Smooth muscle cell (in vitro differentiated cells): ENCODE measurements at regions not wholly inside any gene's neighbourhood (a gene's known extent, or its start where the extent isn't known, plus 50 kb on each side); places are given as distances from the start of the nearest gene placed in this dataset.

ENCODE experiments used
- DNase-seq: peaks from one replicate; lab custom pipeline; 2025; ENCODE audit not compliant: unreplicated experiment; lab: John Stamatoyannopoulos, UW
- H2AFZ ChIP-seq: fragments of 200-600 bp; sonication (generic); 2 replicates; pipeline ENCODE4 v1.6.0; 2016; ENCODE audit warnings: antibody characterized with exemption, low read depth, mild to moderate bottlenecking
- H3F3A ChIP-seq: fragments of 200-600 bp; sonication (generic); 2 replicates; pipeline ENCODE4 v1.6.0; 2017; ENCODE audit warnings: antibody characterized with exemption, low read depth
- H3K27ac ChIP-seq: fragments of 200-600 bp; sonication (generic); 2 replicates; pipeline ENCODE4 v1.5.1; 2016; ENCODE audit warnings: low read depth, mild to moderate bottlenecking
- H3K27me3 ChIP-seq: fragments of 200-600 bp; sonication (generic); 2 replicates; pipeline ENCODE4 v1.6.1; 2016; ENCODE audit warnings: low read depth, mild to moderate bottlenecking
- H3K36me3 ChIP-seq: fragments of 200-600 bp; sonication (generic); 2 replicates; pipeline ENCODE4 v1.5.1; 2016; ENCODE audit warnings: low read depth
- H3K4me1 ChIP-seq: fragments of 200-600 bp; sonication (generic); 2 replicates; pipeline ENCODE4 v1.5.1; 2016; ENCODE audit warnings: low read depth
- H3K4me2 ChIP-seq: fragments of 200-600 bp; sonication (generic); 2 replicates; pipeline ENCODE4 v1.6.0; 2016; ENCODE audit warnings: mild to moderate bottlenecking
- H3K4me3 ChIP-seq: fragments of 200-600 bp; sonication (generic); 2 replicates; pipeline ENCODE4 v1.5.1; 2016; ENCODE audit warnings: mild to moderate bottlenecking
- H3K79me2 ChIP-seq: fragments of 200-600 bp; sonication (generic); 2 replicates; pipeline ENCODE4 v1.6.0; 2016; ENCODE audit warnings: low read depth, mild to moderate bottlenecking
- H3K9ac ChIP-seq: fragments of 200-600 bp; sonication (generic); 2 replicates; pipeline ENCODE4 v1.6.0; 2016; ENCODE audit warnings: low read depth
- H3K9me3 ChIP-seq: fragments of 200-600 bp; sonication (generic); replicated peaks from 2 replicates; pipeline ENCODE4 v1.5.1; 2016; ENCODE audit warnings: low read depth
- H4K20me1 ChIP-seq: fragments of 200-600 bp; sonication (generic); 2 replicates; pipeline ENCODE4 v1.6.0; 2016; ENCODE audit warnings: low read depth
- WGBS: methylation state at CpG from one replicate; pipeline ENCODE4 v1.1.7; 2016; ENCODE audit warnings: low lambda C conversion rate; 5-methylcytosine and 5-hydroxymethylcytosine counted together
- TF ChIP-seq, protein P1 (sequence below): fragments of 200-600 bp; sonication (generic); IDR thresholded peaks from 2 replicates; pipeline ENCODE4 v1.5.1; 2017; ENCODE audit warnings: borderline replicate concordance, mild to moderate bottlenecking, antibody characterized with exemption; ENCODE audit not compliant: insufficient read depth, poor library complexity, severe bottlenecking

DNA sequence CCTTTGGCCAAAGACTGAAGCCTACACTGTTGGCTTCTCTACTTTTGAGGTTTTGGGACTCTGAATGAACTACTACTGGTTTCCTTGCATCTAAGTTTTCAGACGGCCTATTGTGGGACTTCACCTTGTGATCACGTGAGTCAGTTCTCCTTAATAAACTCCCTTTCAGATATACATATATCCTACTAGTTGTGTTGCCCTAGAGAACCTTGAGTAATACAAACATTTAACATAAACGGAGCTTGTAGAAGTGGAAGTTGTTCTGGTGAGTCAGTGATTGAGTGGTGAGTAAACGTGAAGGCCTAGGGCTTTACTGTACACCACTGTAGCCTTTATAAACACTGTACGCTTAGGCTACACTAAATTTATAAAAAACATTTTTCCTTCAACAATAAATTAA is 107.2 kb upstream of the CDH2 start:
- H4K20me1 ChIP-seq = no peaks in the 10 kb centered on the region
- no peaks in the 10 kb centered on the region for H3K36me3 ChIP-seq
- no peak overlapping the region for H3K4me2 ChIP-seq
- peak overlapping the region; percentile 80 for H3K27ac ChIP-seq
- H3K27me3 ChIP-seq = no peaks in the 10 kb centered on the region
- TF ChIP-seq, protein P1, sequence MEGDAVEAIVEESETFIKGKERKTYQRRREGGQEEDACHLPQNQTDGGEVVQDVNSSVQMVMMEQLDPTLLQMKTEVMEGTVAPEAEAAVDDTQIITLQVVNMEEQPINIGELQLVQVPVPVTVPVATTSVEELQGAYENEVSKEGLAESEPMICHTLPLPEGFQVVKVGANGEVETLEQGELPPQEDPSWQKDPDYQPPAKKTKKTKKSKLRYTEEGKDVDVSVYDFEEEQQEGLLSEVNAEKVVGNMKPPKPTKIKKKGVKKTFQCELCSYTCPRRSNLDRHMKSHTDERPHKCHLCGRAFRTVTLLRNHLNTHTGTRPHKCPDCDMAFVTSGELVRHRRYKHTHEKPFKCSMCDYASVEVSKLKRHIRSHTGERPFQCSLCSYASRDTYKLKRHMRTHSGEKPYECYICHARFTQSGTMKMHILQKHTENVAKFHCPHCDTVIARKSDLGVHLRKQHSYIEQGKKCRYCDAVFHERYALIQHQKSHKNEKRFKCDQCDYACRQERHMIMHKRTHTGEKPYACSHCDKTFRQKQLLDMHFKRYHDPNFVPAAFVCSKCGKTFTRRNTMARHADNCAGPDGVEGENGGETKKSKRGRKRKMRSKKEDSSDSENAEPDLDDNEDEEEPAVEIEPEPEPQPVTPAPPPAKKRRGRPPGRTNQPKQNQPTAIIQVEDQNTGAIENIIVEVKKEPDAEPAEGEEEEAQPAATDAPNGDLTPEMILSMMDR = no peak
- H3K79me2 ChIP-seq = no peaks in the 10 kb centered on the region
- no peaks in the 10 kb centered on the region for H3K4me1 ChIP-seq
- H3K9me3 ChIP-seq = no peaks in the 10 kb centered on the region
- H2AFZ ChIP-seq = no peak overlapping the region
- DNase-seq = no peak
- H3K9ac ChIP-seq = peak overlapping the region; percentile 19
- no peaks in the 10 kb centered on the region for H3F3A ChIP-seq
- 27% methylated on average over 5 of the region's 5 CpGs for WGBS
- no peak overlapping the region for H3K4me3 ChIP-seq

DNA sequence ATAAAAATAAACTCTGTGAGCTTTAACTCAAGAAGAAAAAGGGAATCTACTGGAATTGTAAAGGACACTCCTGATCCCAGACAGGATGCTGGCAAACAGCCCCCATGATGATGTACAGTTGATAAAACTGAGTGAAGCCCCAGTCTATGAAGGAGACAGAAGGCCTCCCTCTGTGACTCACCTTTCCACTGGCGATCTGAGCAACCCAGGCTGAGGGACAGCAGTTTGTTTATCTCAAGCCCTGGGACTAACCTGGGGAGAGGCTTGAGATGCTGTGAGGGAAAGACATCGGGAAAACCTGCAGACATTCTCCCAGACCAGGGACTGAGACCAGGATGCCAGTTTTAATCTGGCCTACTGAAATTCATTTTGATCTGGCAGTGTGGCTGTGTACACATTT is 104.5 kb upstream of the CDH2 start:
- Histone ChIP-seq H3K9ac (no peak overlapping the region), H3K4me2 (no peak overlapping the region), H3K27me3 (no peaks in the 10 kb centered on the region), H3K4me3 (no peak overlapping the region), H3K4me1 (no peaks in the 10 kb centered on the region), H3F3A (no peaks in the 10 kb centered on the region), H3K79me2 (no peaks in the 10 kb centered on the region), H4K20me1 (no peaks in the 10 kb centered on the region), H3K36me3 (no peaks in the 10 kb centered on the region), H3K9me3 (no peaks in the 10 kb centered on the region), H2AFZ (no peak overlapping the region), H3K27ac (no peak overlapping the region)
- TF ChIP-seq, protein P1 = no peak
- DNase-seq = no peak
- 60% methylated on average over 2 of the region's 2 CpGs for WGBS

DNA sequence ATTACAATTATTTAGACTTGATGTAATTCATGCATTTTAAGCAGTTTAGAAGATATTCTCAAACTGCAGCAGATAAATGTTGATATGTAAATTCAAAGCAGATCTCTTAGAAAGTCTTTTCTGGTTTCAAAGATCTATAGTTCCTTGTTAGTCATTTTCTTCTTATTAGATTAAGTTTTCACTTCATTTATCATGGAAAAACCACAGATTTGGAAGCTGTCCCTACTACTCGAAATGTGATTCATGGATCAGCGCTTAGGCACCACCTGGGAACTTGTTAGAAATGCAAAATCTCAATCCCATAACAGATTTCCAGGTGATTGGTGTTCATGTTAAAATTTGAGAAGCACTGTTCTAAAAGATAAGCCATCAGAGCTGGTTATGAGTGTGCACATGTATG is 92.8 kb upstream of the CDH2 start:
- Histone ChIP-seq H3F3A (no peaks in the 10 kb centered on the region), H3K27ac (no peak overlapping the region), H3K79me2 (no peaks in the 10 kb centered on the region), H3K27me3 (no peaks in the 10 kb centered on the region), H3K9ac (no peak overlapping the region), H4K20me1 (no peaks in the 10 kb centered on the region), H3K9me3 (no peaks in the 10 kb centered on the region), H3K36me3 (no peaks in the 10 kb centered on the region), H2AFZ (no peak overlapping the region), H3K4me2 (no peak overlapping the region), H3K4me1 (no peaks in the 10 kb centered on the region), H3K4me3 (no peak overlapping the region)
- no peak for DNase-seq
- TF ChIP-seq, protein P1 = no peak
- 90% methylated on average over 2 of the region's 2 CpGs for WGBS

DNA sequence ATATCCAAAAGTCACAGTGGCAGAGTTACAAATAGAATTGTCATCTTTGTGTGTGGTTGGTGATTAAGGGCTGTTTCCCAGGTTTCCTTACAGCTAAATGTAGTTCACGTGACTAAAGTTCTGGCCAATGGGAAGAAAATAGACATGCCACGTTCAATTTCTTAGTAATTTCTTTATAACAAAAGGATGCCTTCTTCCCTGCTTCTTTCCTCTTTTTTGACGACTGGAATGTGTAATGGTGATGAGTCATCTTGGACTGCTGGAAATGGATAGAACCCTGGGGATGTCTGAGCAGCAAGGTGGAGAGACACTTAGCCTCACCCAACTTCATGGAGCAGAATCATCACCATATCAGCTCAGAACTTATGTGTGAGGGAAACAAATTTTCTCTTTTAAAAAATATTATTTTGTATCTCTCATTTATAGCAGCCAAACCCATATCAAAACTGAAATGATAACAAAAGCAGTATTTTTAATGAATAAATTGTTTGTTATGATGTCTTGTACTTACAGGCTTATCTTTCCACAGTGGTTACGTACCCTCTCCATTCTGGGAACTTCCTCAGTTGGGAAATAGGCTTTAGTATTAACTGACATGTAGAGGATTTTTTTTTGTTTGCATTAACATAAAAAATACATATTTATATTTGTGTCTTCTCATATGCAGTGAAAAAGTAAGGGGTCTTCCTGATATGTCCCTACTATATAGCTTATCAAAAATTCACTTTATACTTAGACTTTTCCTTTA is 91.1 kb upstream of the CDH2 start:
- Histone ChIP-seq H4K20me1 (no peaks in the 10 kb centered on the region), H3K4me1 (no peaks in the 10 kb centered on the region), H3F3A (no peaks in the 10 kb centered on the region), H2AFZ (no peak overlapping the region), H3K4me3 (no peak overlapping the region), H3K27ac (no peak overlapping the region), H3K4me2 (no peak overlapping the region), H3K9ac (no peak overlapping the region), H3K79me2 (no peaks in the 10 kb centered on the region), H3K9me3 (no peaks in the 10 kb centered on the region), H3K36me3 (no peaks in the 10 kb centered on the region), H3K27me3 (no peaks in the 10 kb centered on the region)
- TF ChIP-seq, protein P1 = no peak
- WGBS = 54% methylated on average over 4 of the region's 4 CpGs
- DNase-seq = no peak
